ENCODE measurements at regions not wholly inside any gene's neighbourhood (a gene's known extent, or its start where the extent isn't known, plus 50 kb on each side); places are given as distances from the start of the nearest gene placed in this dataset.

DNA sequence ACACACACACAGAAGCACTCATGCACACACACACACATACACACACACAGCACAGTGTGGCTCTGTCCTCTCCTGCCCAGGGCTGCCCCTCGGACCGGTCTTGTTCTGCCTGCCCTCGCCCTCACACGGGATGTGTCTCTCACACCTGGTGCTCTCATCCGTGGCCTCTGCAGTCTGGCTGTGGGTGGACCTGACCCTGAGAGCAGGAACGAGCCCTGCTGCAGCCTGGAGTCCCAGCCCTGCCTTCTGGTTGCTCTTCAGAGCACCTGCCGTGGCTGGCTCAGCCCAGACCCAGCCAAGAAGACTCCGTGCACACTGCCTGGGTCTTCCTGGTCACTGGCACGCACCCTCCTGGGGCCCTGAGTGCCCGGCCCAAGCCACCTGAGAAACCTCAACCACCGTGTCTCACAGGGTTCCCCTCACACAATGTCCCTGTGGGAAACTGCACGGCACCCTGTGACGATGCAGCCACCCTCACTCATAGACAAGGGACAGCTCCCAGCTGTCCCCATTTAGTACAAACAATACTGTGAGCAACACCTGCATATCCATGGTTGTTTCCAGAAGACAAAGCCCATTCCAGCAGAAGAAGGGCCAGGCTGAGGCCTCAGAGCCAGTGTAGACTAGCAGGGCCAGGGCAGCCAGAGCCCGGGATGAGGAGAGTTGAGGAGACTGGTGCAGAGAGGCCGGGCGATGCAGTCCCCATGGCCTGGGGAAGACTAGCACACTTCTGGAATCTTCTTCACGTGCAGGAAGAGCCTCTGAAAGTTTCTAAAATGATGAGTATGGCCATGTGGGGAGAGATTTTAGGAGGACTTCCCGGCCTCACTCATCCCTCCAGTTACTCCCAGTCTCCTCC lies 234.0 kb downstream of the NPHP4 start:
- no peak overlapping the region for H3K4me3 ChIP-seq (ENCODE audit: low read depth, poor library complexity, severe bottlenecking)
- intact Hi-C loops (cut with DNase I; ENCODE audit: low total_unique reads) = no loop called here
- no peak for DNase-seq (ENCODE audit: low spot score in 2 of 2)
- TF ChIP-seq, protein P1, sequence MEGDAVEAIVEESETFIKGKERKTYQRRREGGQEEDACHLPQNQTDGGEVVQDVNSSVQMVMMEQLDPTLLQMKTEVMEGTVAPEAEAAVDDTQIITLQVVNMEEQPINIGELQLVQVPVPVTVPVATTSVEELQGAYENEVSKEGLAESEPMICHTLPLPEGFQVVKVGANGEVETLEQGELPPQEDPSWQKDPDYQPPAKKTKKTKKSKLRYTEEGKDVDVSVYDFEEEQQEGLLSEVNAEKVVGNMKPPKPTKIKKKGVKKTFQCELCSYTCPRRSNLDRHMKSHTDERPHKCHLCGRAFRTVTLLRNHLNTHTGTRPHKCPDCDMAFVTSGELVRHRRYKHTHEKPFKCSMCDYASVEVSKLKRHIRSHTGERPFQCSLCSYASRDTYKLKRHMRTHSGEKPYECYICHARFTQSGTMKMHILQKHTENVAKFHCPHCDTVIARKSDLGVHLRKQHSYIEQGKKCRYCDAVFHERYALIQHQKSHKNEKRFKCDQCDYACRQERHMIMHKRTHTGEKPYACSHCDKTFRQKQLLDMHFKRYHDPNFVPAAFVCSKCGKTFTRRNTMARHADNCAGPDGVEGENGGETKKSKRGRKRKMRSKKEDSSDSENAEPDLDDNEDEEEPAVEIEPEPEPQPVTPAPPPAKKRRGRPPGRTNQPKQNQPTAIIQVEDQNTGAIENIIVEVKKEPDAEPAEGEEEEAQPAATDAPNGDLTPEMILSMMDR (IDR thresholded peaks at IDR 0.05) = no peak
- no peak for TF ChIP-seq POLR2A (IDR thresholded peaks at IDR 0.05)
- 76 to 85% methylated on average over 18 of the region's 18 CpGs for WGBS, 2 donors

- H3K4me3 ChIP-seq (ENCODE audit: low read depth, poor library complexity, severe bottlenecking) = no peak overlapping the region
- intact Hi-C loops (cut with DNase I; ENCODE audit: low total_unique reads) = no loop called here
- no peak for DNase-seq (ENCODE audit: low spot score in 2 of 2)
- TF ChIP-seq, protein P1 (IDR thresholded peaks at IDR 0.05) = no peak
- TF ChIP-seq POLR2A (IDR thresholded peaks at IDR 0.05) = no peak
- WGBS, 2 donors = 76 to 80% methylated on average over 18 of the region's 18 CpGs
Measured at GRCh38 chr1:5757187-5757805, 234.9 kb downstream of the NPHP4 start.

GRCh38 chr1:5756434-5757186 lies 235.6 kb downstream of the NPHP4 start:
- intact Hi-C loops (cut with DNase I; ENCODE audit: low total_unique reads) = no loop called here
- no peak for DNase-seq (ENCODE audit: low spot score in 2 of 2)
- TF ChIP-seq, protein P1 (IDR thresholded peaks at IDR 0.05) = no peak
- no peak for TF ChIP-seq POLR2A (IDR thresholded peaks at IDR 0.05)
- H3K4me3 ChIP-seq (ENCODE audit: low read depth, poor library complexity, severe bottlenecking) = no peak overlapping the region
- WGBS, 2 donors = 78 to 81% methylated on average over 20 to 21 of the region's 21 CpGs

DNA sequence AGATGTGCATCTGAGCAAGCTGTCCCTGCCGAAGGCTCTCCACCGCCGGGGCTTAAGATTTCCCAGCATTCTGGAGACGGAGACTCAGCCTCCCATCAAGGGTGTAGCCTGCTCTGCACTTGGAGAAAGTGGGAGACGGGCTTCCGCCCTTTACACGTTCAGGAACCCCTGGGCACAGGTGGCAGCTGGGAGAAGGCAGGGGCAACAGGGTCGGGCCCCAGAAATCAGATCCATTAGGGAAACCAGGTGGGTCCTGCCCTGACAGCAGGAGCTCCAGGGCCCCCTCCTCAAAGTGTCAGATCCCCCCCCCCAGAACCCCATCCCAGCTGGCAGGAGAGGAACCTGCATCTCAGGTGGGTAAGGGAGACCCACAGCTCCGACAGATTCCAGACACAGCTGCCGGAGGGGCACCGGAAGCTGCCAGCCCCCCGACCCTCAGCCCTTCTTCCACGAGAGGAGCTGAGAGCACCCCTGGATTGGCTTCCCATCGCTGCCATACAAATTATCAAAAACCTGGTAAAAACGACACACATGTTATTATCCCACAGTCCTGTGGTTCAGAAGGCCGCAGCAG lies 236.6 kb downstream of the NPHP4 start:
- no peak for DNase-seq (ENCODE audit: low spot score in 2 of 2)
- H3K4me3 ChIP-seq (ENCODE audit: low read depth, poor library complexity, severe bottlenecking) = no peak overlapping the region
- TF ChIP-seq POLR2A (IDR thresholded peaks at IDR 0.05) = no peak
- TF ChIP-seq, protein P1 (IDR thresholded peaks at IDR 0.05) = no peak
- intact Hi-C loops (cut with DNase I; ENCODE audit: low total_unique reads) = no loop called here
- WGBS, 2 donors = 90 to 92% methylated on average over 16 of the region's 16 CpGs

DNA sequence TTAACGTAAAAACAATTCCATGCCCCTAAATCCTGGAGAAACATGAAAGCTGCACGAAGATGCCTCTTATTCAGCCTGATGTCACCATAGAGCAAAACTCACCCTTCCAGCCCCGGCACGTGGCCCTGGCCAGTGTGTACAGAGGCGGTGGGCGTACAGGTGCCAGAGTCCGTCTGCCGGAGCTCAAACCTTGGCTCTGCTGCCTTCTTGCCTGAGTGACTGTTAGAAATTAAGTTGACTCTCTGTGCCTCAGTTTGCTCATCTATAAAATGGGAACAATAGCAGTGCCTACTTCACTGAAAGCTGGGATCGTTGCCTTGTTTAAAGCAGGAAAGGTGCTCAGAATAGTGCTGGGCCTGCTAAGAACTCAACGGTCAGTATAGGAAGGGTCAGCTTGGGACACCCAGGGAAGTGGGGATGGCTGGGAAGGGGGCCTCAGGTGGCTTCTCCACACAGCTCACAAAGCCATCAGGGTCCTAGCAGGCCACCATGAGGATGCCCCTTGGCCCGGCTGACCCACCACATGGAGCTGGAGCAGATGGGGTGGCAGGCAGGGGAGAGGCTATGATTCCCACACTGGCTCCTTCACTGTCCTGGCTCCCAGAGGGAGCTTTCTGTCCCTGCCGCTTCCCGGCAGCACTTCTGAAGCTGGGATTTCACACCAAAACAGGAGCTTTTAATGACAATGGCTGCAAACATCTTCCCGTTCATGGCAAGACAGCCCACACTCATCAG lies 237.2 kb downstream of the NPHP4 start:
- no peak for TF ChIP-seq POLR2A (IDR thresholded peaks at IDR 0.05)
- TF ChIP-seq, protein P1 (IDR thresholded peaks at IDR 0.05) = no peak
- DNase-seq (ENCODE audit: low spot score in 2 of 2) = no peak
- no peak overlapping the region for H3K4me3 ChIP-seq (ENCODE audit: low read depth, poor library complexity, severe bottlenecking)
- intact Hi-C loops (cut with DNase I; ENCODE audit: low total_unique reads) = no loop called here
- WGBS, 2 donors = 78 to 83% methylated on average over 14 of the region's 14 CpGs

All from lower leg skin (tissue), 4 donors.